ENCODE measurements at regions not wholly inside any gene's neighbourhood (a gene's known extent, or its start where the extent isn't known, plus 50 kb on each side); places are given as distances from the start of the nearest gene placed in this dataset.

DNA sequence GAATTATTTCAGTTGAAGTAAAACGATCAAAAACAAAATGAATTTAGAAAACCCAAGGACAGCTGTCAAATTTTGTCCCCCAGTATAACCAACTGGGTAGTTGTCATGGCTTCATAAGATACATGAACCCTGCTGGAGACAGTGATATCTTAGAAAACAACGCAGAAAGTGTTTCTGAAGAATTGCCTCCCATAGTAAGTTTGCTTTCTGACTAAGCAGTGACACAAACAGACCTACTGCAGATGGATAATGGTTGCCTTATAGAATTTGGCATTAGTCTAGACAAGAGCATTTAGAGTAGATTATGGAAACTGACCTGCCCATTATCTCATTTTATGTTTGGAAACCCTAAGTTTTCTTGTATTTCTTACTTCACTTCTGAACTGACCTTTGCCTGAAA is 187.7 kb upstream of the KCNN2 start:
- ATAC-seq (no peak), DNase-seq (no peak)
- no peaks in the 10 kb centered on the region for H3K36me3 ChIP-seq
- intact Hi-C loops (cut with DNase I) = no loop called here
- no peak overlapping the region for H3K27ac ChIP-seq
- WGBS, 4 donors = 88 to 94% (median 90%) methylated on average over 2 of the region's 2 CpGs
- H3K27me3 ChIP-seq = no peaks in the 10 kb centered on the region
- peaks cover 0 to 6% (median 0%) of the 10 kb centered on the region in 12 donors for H3K4me1 ChIP-seq
- H3K9me3 ChIP-seq = peaks cover 0 to 24% (median 5%) of the 10 kb centered on the region in 12 donors
- H3K4me3 ChIP-seq = no peak overlapping the region
- TF ChIP-seq, protein P1, sequence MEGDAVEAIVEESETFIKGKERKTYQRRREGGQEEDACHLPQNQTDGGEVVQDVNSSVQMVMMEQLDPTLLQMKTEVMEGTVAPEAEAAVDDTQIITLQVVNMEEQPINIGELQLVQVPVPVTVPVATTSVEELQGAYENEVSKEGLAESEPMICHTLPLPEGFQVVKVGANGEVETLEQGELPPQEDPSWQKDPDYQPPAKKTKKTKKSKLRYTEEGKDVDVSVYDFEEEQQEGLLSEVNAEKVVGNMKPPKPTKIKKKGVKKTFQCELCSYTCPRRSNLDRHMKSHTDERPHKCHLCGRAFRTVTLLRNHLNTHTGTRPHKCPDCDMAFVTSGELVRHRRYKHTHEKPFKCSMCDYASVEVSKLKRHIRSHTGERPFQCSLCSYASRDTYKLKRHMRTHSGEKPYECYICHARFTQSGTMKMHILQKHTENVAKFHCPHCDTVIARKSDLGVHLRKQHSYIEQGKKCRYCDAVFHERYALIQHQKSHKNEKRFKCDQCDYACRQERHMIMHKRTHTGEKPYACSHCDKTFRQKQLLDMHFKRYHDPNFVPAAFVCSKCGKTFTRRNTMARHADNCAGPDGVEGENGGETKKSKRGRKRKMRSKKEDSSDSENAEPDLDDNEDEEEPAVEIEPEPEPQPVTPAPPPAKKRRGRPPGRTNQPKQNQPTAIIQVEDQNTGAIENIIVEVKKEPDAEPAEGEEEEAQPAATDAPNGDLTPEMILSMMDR (IDR thresholded peaks at IDR 0.05) = no peak
- TF ChIP-seq POLR2A (IDR thresholded peaks at IDR 0.05) = no peak

DNA sequence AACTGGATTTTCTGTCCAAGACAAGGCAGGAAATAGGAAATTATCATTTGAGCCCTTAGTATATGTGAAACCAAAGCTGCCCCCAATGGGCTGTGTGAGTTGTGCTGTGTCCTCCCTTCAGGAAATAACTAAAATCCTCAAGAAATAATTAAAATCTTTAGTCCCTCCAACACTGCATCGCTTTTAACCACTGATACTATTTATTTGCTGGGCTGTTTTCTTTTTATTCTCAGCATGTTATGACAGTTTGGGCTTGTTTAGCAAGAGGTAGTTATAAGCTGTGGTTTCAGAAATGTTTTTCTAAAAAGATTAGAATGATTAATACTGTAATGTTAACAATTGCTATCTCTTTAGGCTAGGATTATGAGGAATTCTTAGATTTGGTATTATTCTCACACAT is 187.0 kb upstream of the KCNN2 start:
- H3K9me3 ChIP-seq = peaks cover 0 to 24% (median 5%) of the 10 kb centered on the region in 12 donors
- intact Hi-C loops (cut with DNase I) = no loop called here
- TF ChIP-seq POLR2A (IDR thresholded peaks at IDR 0.05) = no peak
- TF ChIP-seq, protein P1 (IDR thresholded peaks at IDR 0.05) = no peak
- no peak overlapping the region for H3K4me3 ChIP-seq
- WGBS, 4 donors = 60 to 68% (median 66%) methylated on average over 1 of the region's 1 CpG
- no peaks in the 10 kb centered on the region for H3K36me3 ChIP-seq
- H3K4me1 ChIP-seq = peaks cover 0 to 7% (median 0%) of the 10 kb centered on the region in 12 donors
- no peak for ATAC-seq
- H3K27ac ChIP-seq = no peak overlapping the region
- no peaks in the 10 kb centered on the region for H3K27me3 ChIP-seq
- DNase-seq = no peak

DNA sequence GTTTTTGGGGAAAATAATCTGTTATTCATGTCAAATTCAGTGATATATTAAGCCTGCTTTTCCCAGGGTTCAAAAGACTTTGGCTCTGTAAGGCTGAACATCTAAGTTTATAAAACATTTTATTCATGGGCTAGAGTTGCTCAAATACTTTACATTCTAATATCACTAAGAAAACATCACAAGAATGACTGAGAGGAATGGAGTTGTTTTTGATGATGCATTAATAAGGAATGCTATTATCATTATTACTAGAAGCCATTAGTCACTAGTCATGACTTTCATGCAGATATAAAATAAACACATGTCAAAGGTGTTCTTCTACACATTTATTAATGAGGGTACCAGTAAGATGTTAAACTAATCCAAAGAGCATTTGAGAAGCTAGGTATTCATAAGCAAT is 185.5 kb upstream of the KCNN2 start:
- no peak overlapping the region for H3K4me3 ChIP-seq
- H3K27ac ChIP-seq = no peak overlapping the region
- no peaks in the 10 kb centered on the region for H3K36me3 ChIP-seq
- H3K9me3 ChIP-seq = peaks cover 0 to 24% (median 5%) of the 10 kb centered on the region in 12 donors
- peaks cover 0 to 7% (median 0%) of the 10 kb centered on the region in 12 donors for H3K4me1 ChIP-seq
- intact Hi-C loops (cut with DNase I) = no loop called here
- TF ChIP-seq POLR2A (IDR thresholded peaks at IDR 0.05) = no peak
- TF ChIP-seq, protein P1 (IDR thresholded peaks at IDR 0.05) = no peak
- H3K27me3 ChIP-seq = no peaks in the 10 kb centered on the region
- no peak for ATAC-seq
- DNase-seq = no peak

DNA sequence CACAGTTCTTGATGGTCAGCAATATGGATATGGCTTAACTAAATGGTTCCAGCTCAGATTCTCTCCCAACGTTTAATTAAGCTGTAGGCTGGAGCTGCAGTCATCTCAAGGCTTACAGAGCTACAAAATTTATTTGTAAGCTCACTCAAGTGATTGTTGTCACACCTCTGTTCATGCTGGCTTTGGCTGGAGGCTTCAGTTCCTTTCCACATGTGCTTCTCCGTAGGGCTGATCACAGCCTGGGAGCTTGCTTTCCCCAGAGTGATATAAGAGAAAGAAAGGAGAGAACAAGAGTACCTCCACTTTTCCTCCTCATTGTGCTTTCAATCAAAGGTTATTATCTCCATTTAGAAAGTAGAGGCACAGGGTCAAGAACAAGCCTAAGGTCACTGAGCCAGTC is 182.7 kb upstream of the KCNN2 start:
- Histone ChIP-seq H3K4me1 (peaks cover 0 to 11% (median 1%) of the 10 kb centered on the region in 12 donors), H3K27me3 (no peaks in the 10 kb centered on the region), H3K9me3 (peaks cover 0 to 22% (median 9%) of the 10 kb centered on the region in 12 donors), H3K27ac (no peak overlapping the region), H3K36me3 (no peaks in the 10 kb centered on the region), H3K4me3 (no peak overlapping the region)
- DNase-seq = no peak
- peak in 1 of 4 donors; percentile 33 for ATAC-seq
- 43 to 48% (median 44%) methylated on average over 2 of the region's 2 CpGs for WGBS, 4 donors
- TF ChIP-seq POLR2A (IDR thresholded peaks at IDR 0.05) = no peak
- intact Hi-C loops (cut with DNase I) = no loop called here

DNA sequence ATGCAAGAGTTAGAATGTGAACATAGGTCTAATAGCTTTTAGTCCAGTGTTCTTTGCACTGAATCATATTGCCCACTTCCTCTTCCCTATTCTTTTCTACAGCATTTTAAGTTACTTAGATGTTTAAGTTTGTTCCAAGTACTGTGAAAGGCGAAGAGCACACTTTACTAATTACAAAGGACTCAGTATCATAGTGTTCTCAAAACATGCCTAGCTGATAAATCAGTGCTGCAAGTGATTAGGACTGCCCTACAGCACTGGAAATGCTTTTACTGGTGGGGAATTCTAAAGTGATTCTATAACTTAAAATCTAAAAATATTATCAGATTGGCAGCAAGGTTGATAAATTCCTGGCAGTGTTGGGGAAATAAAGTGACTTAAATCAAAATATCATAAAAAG is 177.9 kb upstream of the KCNN2 start:
- no peak for TF ChIP-seq POLR2A (IDR thresholded peaks at IDR 0.05)
- TF ChIP-seq, protein P1 (IDR thresholded peaks at IDR 0.05) = no peak
- H3K27me3 ChIP-seq = no peaks in the 10 kb centered on the region
- no peaks in the 10 kb centered on the region for H3K36me3 ChIP-seq
- H3K9me3 ChIP-seq = peaks cover 0 to 19% (median 9%) of the 10 kb centered on the region in 12 donors
- H3K4me1 ChIP-seq = peaks cover 0 to 20% (median 5%) of the 10 kb centered on the region in 12 donors
- intact Hi-C loops (cut with DNase I) = no loop called here
- DNase-seq = no peak
- WGBS, 4 donors = 28 to 41% (median 33%) methylated on average over 1 of the region's 1 CpG
- no peak overlapping the region for H3K27ac ChIP-seq
- no peak overlapping the region for H3K4me3 ChIP-seq
- peak in 1 of 4 donors; percentile 31 for ATAC-seq
